ENCODE measurements at regions not wholly inside any gene's neighbourhood (a gene's known extent, or its start where the extent isn't known, plus 50 kb on each side); places are given as distances from the start of the nearest gene placed in this dataset.
"Not testable (repeated sequence)": the region's sequence is repeated elsewhere in the genome, so short reads cannot be mapped to it uniquely, and the experiment has no call there.

- no peak for DNase-seq (ENCODE audit: low read depth in 2 of 2)
These were observed 81.0 kb upstream of the RBPJ start for GRCh38 chr4:26239801-26240200.

DNA sequence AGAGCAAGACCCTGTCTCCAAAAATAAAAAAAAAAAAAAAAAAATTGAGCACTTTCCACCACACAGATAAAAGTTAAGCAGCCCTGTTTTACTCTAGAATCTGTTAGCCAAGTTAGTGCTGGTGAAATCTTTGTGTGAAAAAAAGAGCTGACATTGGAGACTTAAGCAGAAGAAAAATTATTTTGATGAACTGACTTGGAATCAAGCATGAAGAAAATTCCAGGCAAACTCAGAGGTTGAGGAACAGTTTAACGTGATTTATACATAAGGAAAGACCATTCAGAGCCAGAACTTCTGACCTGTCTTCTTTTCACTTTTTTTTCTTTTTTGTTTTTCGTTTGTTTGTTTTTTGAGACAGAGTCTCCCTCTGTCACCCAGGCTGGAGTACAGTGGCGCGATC, 79.6 kb upstream of the RBPJ start:
- DNase-seq (ENCODE audit: low read depth in 2 of 2): no peak

- no peak for DNase-seq (ENCODE audit: low read depth in 2 of 2)
These were observed 78.4 kb upstream of the RBPJ start for GRCh38 chr4:26242451-26242850.

- DNase-seq (ENCODE audit: low read depth in 2 of 2): not testable (repeated sequence)
These were observed 76.7 kb upstream of the RBPJ start for GRCh38 chr4:26244138-26244537.

DNA sequence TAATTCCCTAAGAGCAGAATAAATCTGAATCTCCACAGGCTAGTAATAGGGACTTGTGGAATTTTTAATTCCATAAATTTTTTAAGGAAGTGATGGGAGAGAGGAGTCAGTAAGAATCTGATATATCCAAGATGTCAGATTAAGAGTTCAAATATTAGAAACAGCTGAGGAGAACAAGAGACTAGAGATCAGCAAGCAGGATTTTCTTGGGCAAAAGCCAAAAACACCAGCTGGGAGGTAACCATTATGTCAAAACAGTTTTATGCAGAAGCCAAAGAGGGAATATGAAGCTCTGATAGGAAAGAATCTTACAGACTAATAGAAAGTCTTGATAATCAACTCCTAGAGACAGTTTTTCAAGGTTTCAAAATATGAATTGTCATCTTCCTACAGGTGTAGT, 72.2 kb upstream of the RBPJ start:
- no peak for DNase-seq (ENCODE audit: low read depth in 2 of 2)

DNA sequence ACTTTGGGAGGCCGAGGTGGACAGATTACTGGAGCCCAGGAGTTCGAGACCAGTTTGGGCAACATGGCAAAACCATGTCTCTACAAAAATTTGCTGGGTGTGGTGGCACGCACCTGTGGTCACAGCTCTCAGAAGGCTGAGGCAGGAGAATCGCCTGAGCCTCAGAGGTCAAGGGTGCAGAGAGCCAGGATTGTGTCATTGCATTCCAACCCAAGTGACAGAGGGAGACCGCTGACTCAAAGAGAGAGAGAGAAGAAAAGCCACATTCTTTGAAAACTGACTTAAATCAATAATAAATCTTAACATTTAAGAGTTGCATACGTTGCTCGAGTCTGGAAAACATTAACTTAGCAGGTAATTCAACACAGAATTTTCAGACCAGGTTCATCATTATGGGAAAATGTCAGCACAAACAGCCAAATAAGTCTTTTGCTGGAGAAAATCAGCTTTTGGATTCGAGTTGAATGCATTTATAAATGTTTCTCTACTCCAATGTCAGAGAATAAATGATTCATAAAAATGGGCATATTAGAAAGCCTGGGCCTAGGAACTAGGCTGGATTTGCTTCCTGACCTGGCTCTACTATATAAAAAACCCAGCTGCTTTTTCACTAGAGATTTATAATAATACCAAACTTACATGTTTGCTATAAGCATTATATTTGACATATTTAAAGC, 68.3 kb upstream of the RBPJ start:
- no peak for DNase-seq (ENCODE audit: low read depth in 2 of 2)

GRCh38 chr4:26253968-26254367, 66.8 kb upstream of the RBPJ start:
- DNase-seq (ENCODE audit: low read depth in 2 of 2): no peak

GRCh38 chr4:26255989-26256388, 64.8 kb upstream of the RBPJ start:
- DNase-seq (ENCODE audit: low read depth in 2 of 2): no peak

DNA sequence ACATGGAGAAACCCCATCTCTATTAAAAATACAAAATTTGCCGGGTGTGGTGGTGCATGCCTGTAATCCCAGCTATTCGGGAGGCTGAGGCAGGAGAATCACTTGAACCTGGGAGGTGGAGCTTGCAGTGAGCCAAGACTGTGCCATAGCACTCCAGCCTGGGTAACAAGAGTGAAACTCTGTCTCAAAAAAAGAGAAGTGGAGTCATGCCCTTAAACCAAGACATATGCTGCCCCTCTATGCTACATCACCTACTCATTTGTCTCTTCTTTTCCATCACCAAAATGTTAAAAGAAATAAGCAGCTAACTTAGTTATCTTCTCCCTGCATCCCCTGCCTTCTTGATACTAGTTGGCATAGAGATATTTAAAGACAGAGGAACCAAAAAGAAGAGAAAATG, 63.4 kb upstream of the RBPJ start:
- not testable (repeated sequence) for DNase-seq (ENCODE audit: low read depth in 2 of 2)

GRCh38 chr4:26257850-26258249, 63.0 kb upstream of the RBPJ start:
- no peak for DNase-seq (ENCODE audit: low read depth in 2 of 2)

DNA sequence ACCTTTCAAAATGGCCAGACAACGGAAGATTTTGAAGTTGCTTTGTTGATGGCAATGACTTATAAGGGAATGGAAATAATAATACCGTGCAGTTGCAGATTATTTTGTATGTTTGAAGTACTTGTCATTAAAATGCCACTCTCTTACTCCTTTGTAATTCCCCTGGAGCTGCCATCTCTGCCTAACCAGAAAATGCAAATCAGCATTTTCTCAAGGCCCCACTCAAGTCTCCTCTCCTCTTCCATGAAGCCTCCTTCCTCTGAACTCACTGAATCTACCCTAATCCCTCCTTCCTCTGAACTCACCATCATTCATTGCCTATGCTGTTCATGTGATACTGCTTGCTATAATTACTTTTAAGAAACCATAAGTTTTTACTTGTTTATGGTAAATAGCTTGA, 60.2 kb upstream of the RBPJ start:
- no peak for DNase-seq (ENCODE audit: low read depth in 2 of 2)

DNA sequence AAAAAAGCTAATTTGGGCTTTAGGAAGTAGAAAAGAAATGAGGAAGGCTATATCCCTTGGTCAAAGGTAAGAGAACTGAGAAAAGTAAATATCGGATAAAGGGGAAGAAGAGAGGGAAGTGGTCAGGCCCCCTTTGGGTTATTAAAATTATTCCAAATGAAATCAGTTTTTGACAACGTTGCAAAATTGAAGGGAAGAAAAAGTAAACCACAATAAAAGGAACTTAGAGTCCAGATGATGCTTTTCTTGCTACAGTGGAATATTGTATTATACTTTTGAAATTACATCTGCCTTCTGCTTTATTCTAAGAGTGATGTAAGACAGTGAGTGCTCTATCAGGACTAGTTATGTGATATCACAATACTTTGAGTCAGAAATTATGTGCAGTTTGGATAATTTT, 59.4 kb upstream of the RBPJ start:
- DNase-seq (ENCODE audit: low read depth in 2 of 2): no peak

DNA sequence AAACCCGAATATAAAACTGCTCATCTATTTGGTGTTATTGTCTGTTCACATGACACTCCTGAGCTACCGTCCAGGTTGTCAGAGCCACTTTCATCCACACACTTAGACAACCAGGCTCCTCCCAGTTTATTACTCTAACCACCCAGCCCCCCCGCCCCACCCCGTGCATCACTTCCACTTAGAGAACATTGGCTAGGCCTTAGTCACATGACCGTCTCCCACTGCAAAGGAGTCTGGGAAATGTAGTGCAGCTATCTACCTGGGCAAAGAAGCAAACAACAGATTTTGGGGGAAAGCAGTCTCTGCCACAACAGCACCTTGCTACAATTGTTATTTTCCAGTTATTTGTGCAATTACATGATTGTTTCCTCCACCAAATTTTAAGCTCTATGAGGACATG, 57.6 kb upstream of the RBPJ start:
- no peak for DNase-seq (ENCODE audit: low read depth in 2 of 2)

- DNase-seq (ENCODE audit: low read depth in 2 of 2): no peak
These were observed 56.7 kb upstream of the RBPJ start for GRCh38 chr4:26264109-26264508.

DNA sequence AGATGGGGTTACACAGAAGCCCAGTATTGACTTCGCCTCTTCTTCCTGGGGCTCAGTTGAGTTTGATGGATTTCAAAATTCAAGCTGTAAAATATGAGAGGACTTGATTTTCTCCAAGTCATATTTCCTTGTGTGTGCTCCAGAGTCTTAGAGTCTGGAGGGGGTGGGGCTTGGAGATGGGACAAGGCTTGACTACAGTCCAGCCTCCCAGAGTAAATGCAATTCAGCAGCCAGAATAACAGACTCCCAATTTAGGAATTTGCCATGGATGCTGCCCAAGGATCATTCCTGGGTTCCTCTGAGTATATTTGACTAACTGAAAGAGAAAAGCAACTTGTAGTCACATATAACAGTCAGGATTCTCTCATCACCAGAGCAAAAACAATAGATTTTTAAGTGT, 53.7 kb upstream of the RBPJ start:
- no peak for DNase-seq (ENCODE audit: low read depth in 2 of 2)

DNA sequence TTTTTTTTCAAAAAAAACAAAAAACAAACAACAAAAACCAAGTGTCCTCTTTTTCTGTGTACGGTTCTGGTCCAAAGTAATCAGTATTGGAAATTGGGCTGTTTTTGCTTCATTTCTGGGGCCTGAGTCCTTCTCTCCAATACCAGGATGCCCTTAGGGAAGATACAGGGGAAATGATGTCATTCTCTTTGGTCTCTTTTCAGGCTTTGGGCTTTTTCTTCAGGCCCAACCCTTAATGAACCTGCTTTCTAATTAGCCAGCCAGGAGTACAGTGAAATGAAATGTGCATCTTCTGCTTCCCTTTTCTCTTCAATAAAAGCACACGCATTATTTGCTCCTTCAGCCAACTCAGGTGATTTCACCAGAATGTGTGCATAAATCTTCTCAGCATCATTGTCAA, 52.6 kb upstream of the RBPJ start:
- DNase-seq (ENCODE audit: low read depth in 2 of 2): no peak

- DNase-seq (ENCODE audit: low read depth in 2 of 2): no peak
These were observed 51.8 kb upstream of the RBPJ start for GRCh38 chr4:26269038-26269437.

All from stimulated activated CD4-positive, alpha-beta T cell treated with anti-CD3 and anti-CD28 coated beads, Interleukin-1b, Interleukin-23, amount 100 ng/mL, for 4 hours (primary cell).